Right lobe of liver (tissue), 4 donors: ENCODE measurements at regions not wholly inside any gene's neighbourhood (a gene's known extent, or its start where the extent isn't known, plus 50 kb on each side); places are given as distances from the start of the nearest gene placed in this dataset.

Experiments used
- POLR2A ChIP-seq: fragments of 450-650 bp; IDR thresholded peaks from one replicate; pipeline ENCODE4 v1.6.1; 2017; ENCODE audit warnings: antibody characterized with exemption, mild to moderate bottlenecking
- TF ChIP-seq, protein P1 (sequence below), 4 donors: fragments of 200-600 bp in 3 of 4; fragments of 450-650 bp in 1 of 4; IDR thresholded peaks; one replicate each; pipeline versions ENCODE4 v1.5.1 to v1.8.0; 2016 to 2022; ENCODE audit warnings: antibody characterized with exemption in 4 of 4, mild to moderate bottlenecking in 2 of 4
- donor health status: DM: no; HTN: no; CAD: no.
- donor health status: DM: no; HTN: no; CAD: no.
- donor health status: DM: no; HTN: yes; CAD: no.

DNA sequence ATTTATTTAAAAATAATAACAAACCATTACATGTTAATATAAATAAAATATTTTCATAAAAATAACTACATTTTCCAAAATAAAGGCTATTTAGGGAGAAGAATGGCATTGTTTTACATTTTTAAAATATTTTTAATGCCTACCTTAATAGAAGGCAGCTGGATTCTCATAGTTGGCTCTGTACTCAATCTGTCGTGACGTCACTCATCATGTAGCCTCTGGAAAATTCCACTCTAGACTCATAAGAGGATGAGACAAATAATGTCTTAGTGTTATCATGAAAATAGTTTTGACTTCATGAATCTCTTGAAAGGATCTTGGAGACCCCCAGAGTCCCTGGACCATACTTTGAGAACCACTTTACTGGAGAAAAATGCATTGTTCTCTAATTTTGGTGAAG lies 93.1 kb downstream of the NXNL2 start:
- TF ChIP-seq, protein P1, sequence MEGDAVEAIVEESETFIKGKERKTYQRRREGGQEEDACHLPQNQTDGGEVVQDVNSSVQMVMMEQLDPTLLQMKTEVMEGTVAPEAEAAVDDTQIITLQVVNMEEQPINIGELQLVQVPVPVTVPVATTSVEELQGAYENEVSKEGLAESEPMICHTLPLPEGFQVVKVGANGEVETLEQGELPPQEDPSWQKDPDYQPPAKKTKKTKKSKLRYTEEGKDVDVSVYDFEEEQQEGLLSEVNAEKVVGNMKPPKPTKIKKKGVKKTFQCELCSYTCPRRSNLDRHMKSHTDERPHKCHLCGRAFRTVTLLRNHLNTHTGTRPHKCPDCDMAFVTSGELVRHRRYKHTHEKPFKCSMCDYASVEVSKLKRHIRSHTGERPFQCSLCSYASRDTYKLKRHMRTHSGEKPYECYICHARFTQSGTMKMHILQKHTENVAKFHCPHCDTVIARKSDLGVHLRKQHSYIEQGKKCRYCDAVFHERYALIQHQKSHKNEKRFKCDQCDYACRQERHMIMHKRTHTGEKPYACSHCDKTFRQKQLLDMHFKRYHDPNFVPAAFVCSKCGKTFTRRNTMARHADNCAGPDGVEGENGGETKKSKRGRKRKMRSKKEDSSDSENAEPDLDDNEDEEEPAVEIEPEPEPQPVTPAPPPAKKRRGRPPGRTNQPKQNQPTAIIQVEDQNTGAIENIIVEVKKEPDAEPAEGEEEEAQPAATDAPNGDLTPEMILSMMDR (IDR thresholded peaks at IDR 0.05), result no peak
- TF ChIP-seq POLR2A, result no peak
